SU-DHL-6 (cell line): ENCODE measurements at regions not wholly inside any gene's neighbourhood (a gene's known extent, or its start where the extent isn't known, plus 50 kb on each side); places are given as distances from the start of the nearest gene placed in this dataset.

Experiments used
- H2AFZ ChIP-seq: fragments of 200-600 bp; sonication (generic); 2 replicates; pipeline ENCODE4 v1.6.1; 2014; ENCODE audit warnings: low read depth, mild to moderate bottlenecking, moderate library complexity, mixed read lengths, antibody characterized with exemption, low read length; ENCODE audit not compliant: severe bottlenecking
- H3F3A ChIP-seq: fragments of 200-600 bp; shearing (Covaris generic); 2 replicates; pipeline ENCODE4 v1.6.0; 2016; ENCODE audit warnings: antibody characterized with exemption, mild to moderate bottlenecking; ENCODE audit not compliant: insufficient read depth
- H3K27ac ChIP-seq: fragments of 200-600 bp; sonication (generic); 2 replicates; pipeline ENCODE4 v1.5.1; 2016; ENCODE audit warnings: low read depth, mild to moderate bottlenecking, low read length, moderate library complexity, mixed read lengths
- H3K27me3 ChIP-seq: fragments of 200-600 bp; sonication (generic), shearing (Covaris generic); 2 replicates; pipeline ENCODE4 v1.6.0; 2014; ENCODE audit warnings: mild to moderate bottlenecking, low read length
- H3K36me3 ChIP-seq: fragments of 200-600 bp; sonication (generic); 2 replicates; pipeline ENCODE4 v1.6.1; 2014; ENCODE audit warnings: mild to moderate bottlenecking, low read length, mixed read lengths
- H3K4me2 ChIP-seq: fragments of 300-600, 200-600 bp; shearing (Covaris generic), sonication (generic); 2 replicates; pipeline ENCODE4 v1.6.0; 2014; ENCODE audit warnings: low read length, low read depth, mild to moderate bottlenecking; ENCODE audit not compliant: poor library complexity, severe bottlenecking
- H3K4me3 ChIP-seq: fragments of 200-600 bp; sonication (generic); 2 replicates; pipeline ENCODE4 v1.5.1; 2014; ENCODE audit warnings: antibody characterized with exemption, low read length, mild to moderate bottlenecking, mixed read lengths; ENCODE audit not compliant: insufficient read depth, poor library complexity, severe bottlenecking
- H3K79me2 ChIP-seq: fragments of 200-600 bp; sonication (generic); 2 replicates; pipeline ENCODE4 v1.6.1; 2014; ENCODE audit warnings: mild to moderate bottlenecking, low read length, moderate library complexity; ENCODE audit not compliant: insufficient read depth
- H3K9ac ChIP-seq: fragments of 200-600 bp; sonication (generic); 2 replicates; pipeline ENCODE4 v1.7.0; 2014; ENCODE audit warnings: mild to moderate bottlenecking, low read length
- H3K9me2 ChIP-seq: fragments of 200-600 bp; sonication (generic); replicated peaks from 2 replicates; pipeline ENCODE4 v1.6.1; 2014; ENCODE audit warnings: low read length; ENCODE audit not compliant: insufficient read depth
- H3K9me3 ChIP-seq: fragments of 200-600 bp; sonication (generic); 2 replicates; pipeline ENCODE4 v1.6.1; 2014; ENCODE audit warnings: low read length, mixed read lengths; ENCODE audit not compliant: insufficient read depth
- H4K20me1 ChIP-seq: fragments of 200-600 bp; sonication (generic); 2 replicates; pipeline ENCODE4 v1.6.1; 2014; ENCODE audit warnings: low read depth, mild to moderate bottlenecking, antibody characterized with exemption, low read length, moderate library complexity, mixed read lengths
- EZH2phosphoT487 ChIP-seq: fragments of 200-600 bp; sonication (generic), shearing (Covaris generic); conservative IDR thresholded peaks from 2 replicates; pipeline ENCODE4 v1.6.1; 2018; ENCODE audit warnings: mild to moderate bottlenecking, antibody characterized with exemption, low read length, moderate library complexity, mixed read lengths
- TF ChIP-seq, protein P1 (sequence below): fragments of 200-600 bp; sonication (generic); IDR thresholded peaks from one replicate; pipeline ENCODE4 v1.5.1; 2017; ENCODE audit warnings: antibody characterized with exemption, mild to moderate bottlenecking, low read length, moderate library complexity; ENCODE audit not compliant: insufficient read depth, poor library complexity, severe bottlenecking

DNA sequence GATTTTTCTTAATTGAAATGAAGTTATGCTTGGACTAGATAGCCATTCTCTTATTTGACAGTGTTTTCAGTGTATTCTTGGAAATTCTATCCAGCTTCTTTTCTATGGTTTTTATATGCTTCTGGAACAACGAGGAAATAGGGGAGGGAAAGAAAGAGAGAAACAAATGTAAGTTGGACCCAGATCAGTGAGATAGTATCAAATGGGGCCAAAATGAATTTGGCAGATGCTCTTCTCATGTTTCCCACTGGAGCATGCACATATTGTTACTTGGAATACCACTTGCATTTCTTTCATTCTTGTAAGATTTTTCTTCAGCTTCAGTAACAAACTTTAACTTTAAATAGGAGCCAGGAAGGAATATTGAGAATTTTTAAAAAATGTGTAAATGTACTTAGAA lies 312.3 kb downstream of the PRL start:
- Histone ChIP-seq H2AFZ (no peak overlapping the region), H3K4me2 (no peak overlapping the region), H3K27me3 (no peaks in the 10 kb centered on the region), H3K27ac (no peak overlapping the region), H3K9me3 (no peaks in the 10 kb centered on the region), H4K20me1 (no peaks in the 10 kb centered on the region), H3K9me2 (no peaks in the 10 kb centered on the region), H3K79me2 (no peaks in the 10 kb centered on the region), H3F3A (no peaks in the 10 kb centered on the region), H3K4me3 (no peak overlapping the region), H3K36me3 (no peaks in the 10 kb centered on the region), H3K9ac (no peak overlapping the region)
- TF ChIP-seq, protein P1, sequence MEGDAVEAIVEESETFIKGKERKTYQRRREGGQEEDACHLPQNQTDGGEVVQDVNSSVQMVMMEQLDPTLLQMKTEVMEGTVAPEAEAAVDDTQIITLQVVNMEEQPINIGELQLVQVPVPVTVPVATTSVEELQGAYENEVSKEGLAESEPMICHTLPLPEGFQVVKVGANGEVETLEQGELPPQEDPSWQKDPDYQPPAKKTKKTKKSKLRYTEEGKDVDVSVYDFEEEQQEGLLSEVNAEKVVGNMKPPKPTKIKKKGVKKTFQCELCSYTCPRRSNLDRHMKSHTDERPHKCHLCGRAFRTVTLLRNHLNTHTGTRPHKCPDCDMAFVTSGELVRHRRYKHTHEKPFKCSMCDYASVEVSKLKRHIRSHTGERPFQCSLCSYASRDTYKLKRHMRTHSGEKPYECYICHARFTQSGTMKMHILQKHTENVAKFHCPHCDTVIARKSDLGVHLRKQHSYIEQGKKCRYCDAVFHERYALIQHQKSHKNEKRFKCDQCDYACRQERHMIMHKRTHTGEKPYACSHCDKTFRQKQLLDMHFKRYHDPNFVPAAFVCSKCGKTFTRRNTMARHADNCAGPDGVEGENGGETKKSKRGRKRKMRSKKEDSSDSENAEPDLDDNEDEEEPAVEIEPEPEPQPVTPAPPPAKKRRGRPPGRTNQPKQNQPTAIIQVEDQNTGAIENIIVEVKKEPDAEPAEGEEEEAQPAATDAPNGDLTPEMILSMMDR = no peak
- no peak for TF ChIP-seq EZH2phosphoT487

DNA sequence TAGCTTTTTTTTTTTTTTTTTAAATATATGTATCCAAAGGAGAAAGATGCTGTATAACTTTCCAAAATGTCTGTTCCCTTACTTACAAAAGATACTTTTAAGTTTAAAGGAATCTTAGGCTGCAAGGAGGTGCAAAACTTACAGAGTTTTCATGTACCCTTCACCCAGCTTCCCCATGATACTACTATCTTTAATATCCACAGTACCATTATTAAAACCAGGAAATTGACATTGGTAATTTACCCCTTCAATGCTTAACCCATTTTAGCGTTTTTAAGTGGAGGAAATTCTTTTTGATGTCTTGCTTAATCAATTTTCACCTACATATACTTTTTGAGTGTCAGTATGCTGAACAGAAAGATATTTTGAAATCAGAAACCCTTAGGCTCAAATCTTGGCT lies 310.9 kb downstream of the PRL start:
- TF ChIP-seq, protein P1 = no peak
- TF ChIP-seq EZH2phosphoT487 = no peak
- H2AFZ ChIP-seq = no peak overlapping the region
- H3K4me3 ChIP-seq = no peak overlapping the region
- no peaks in the 10 kb centered on the region for H3K9me2 ChIP-seq
- no peak overlapping the region for H3K4me2 ChIP-seq
- no peak overlapping the region for H3K9ac ChIP-seq
- no peaks in the 10 kb centered on the region for H3K36me3 ChIP-seq
- no peaks in the 10 kb centered on the region for H3K27me3 ChIP-seq
- no peaks in the 10 kb centered on the region for H3K79me2 ChIP-seq
- no peaks in the 10 kb centered on the region for H3K9me3 ChIP-seq
- no peaks in the 10 kb centered on the region for H3F3A ChIP-seq
- H3K27ac ChIP-seq = no peak overlapping the region
- H4K20me1 ChIP-seq = no peaks in the 10 kb centered on the region

DNA sequence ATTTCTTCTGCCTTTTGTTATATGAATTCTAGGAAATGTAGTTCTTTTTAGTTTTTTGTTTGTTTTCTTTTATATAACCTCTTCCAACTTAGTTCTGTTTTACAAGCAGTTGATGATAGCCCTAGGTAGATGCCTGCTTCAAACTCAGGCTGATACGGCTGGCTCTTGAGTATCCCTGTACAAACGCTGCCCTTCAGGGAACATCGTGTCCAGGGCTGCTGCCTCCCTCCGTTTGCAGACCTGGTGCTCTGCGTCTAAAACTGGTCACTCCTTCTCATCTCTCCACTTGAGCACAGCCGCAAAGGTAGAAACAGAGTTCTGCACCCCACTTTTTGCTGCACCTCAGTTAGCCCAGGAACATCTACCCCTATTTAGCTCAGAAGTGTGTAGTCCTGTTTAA lies 310.1 kb downstream of the PRL start:
- Histone ChIP-seq H3K27ac (no peak overlapping the region), H3K36me3 (no peaks in the 10 kb centered on the region), H3K9ac (no peak overlapping the region)

More for the DNA sequence above, 310.1 kb downstream of the PRL start:
- no peaks in the 10 kb centered on the region for H3K27me3 ChIP-seq
- H3K9me2 ChIP-seq = no peaks in the 10 kb centered on the region
- H3K4me3 ChIP-seq = no peak overlapping the region
- no peak overlapping the region for H2AFZ ChIP-seq
- no peaks in the 10 kb centered on the region for H3F3A ChIP-seq
- TF ChIP-seq, protein P1 = no peak
- TF ChIP-seq EZH2phosphoT487 = no peak
- no peak overlapping the region for H3K4me2 ChIP-seq
- no peaks in the 10 kb centered on the region for H3K79me2 ChIP-seq
- no peaks in the 10 kb centered on the region for H4K20me1 ChIP-seq
- no peaks in the 10 kb centered on the region for H3K9me3 ChIP-seq
